H1 (cell line): ENCODE measurements at regions not wholly inside any gene's neighbourhood (a gene's known extent, or its start where the extent isn't known, plus 50 kb on each side); places are given as distances from the start of the nearest gene placed in this dataset.

Experiments used
- CTCF ChIA-PET: fragments of 300-600 bp; sonication (Branson Sonifier 250); formaldehyde crosslinking; loops from one replicate; lab custom pipeline; 2021; ENCODE audit not compliant: partially characterized antibody; lab: Charles Lee
- POLR2A ChIA-PET: fragments of 300-600 bp; sonication (Branson Sonifier 250); formaldehyde crosslinking; loops from one replicate; lab custom pipeline; 2021; ENCODE audit warnings: inconsistent platforms; ENCODE audit not compliant: partially characterized antibody; lab: Charles Lee
- DNase-seq, 2 experiments: peaks; one replicate each; pipeline versions ENCODE4 v3.0.0 to v3.0.0-alpha.2; 2010 to 2022; ENCODE audit warnings: low spot score in 2 of 2, low read depth in 1 of 2, mixed read lengths in 1 of 2
- FAIRE-seq: peaks from 2 replicates; lab custom pipeline; 2011; peaks lifted over from hg19 to GRCh38; lab: Jason Lieb, UNC
- H2AFZ ChIP-seq: 2 replicates; pipeline ENCODE4 v1.8.1; 2012; ENCODE audit warnings: low read length, inconsistent platforms
- H2AK5ac ChIP-seq: 2 replicates; pipeline ENCODE4 v1.6.1; 2013; ENCODE audit warnings: low read depth, low read length
- H2BK120ac ChIP-seq: replicated peaks from 2 replicates; pipeline ENCODE3; 2013; ENCODE audit warnings: low read depth, low read length, inconsistent platforms
- H2BK12ac ChIP-seq: 2 replicates; pipeline ENCODE4 v1.6.1; 2013; ENCODE audit warnings: low read depth, low read length
- H2BK15ac ChIP-seq: 2 replicates; pipeline ENCODE4 v1.6.1; 2013; ENCODE audit warnings: low read length
- H2BK20ac ChIP-seq: 2 replicates; pipeline ENCODE4 v1.6.1; 2013; ENCODE audit warnings: low read length
- H2BK5ac ChIP-seq: 2 replicates; pipeline ENCODE4 v1.6.1; 2013; ENCODE audit warnings: low read depth, low read length
- H3K14ac ChIP-seq: 2 replicates; pipeline ENCODE4 v1.6.1; 2013; ENCODE audit warnings: inconsistent platforms; ENCODE audit not compliant: insufficient read length
- H3K18ac ChIP-seq: 2 replicates; pipeline ENCODE4 v1.6.1; 2013; ENCODE audit warnings: low read length; ENCODE audit errors: extremely low read depth
- H3K23ac ChIP-seq: 2 replicates; pipeline ENCODE4 v1.6.1; 2013; ENCODE audit warnings: inconsistent platforms; ENCODE audit not compliant: insufficient read length
- H3K23me2 ChIP-seq: 2 replicates; pipeline ENCODE4 v1.6.1; 2013; ENCODE audit warnings: low read depth, low read length
- H3K27ac ChIP-seq: 2 replicates; pipeline ENCODE4 v1.6.1; 2011; ENCODE audit warnings: low read depth, low read length, inconsistent platforms
- H3K27me3 ChIP-seq, 4 experiments: replicated peaks in 1 of 4; 1 replicate in 1 of 4; 2 replicates in 3 of 4; pipeline versions ENCODE4 v1.6.1 to v1.8.1; 2011 to 2013; ENCODE audit warnings: low read length in 3 of 4, mild to moderate bottlenecking in 3 of 4, inconsistent platforms in 2 of 4, mixed read lengths in 2 of 4, moderate library complexity in 1 of 4; ENCODE audit not compliant: control insufficient read depth in 3 of 4, insufficient read depth in 3 of 4; ENCODE audit errors: extremely low read depth in 1 of 4
- H3K36me3 ChIP-seq, 4 experiments: 2 replicates each; pipeline versions ENCODE4 v1.6.1 to v1.8.1; 2011 to 2013; ENCODE audit warnings: mild to moderate bottlenecking in 4 of 4, low read length in 3 of 4, moderate library complexity in 2 of 4, control low read depth in 1 of 4, inconsistent platforms in 1 of 4; ENCODE audit not compliant: insufficient read depth in 4 of 4, control insufficient read depth in 2 of 4
- H3K4ac ChIP-seq: replicated peaks from 2 replicates; pipeline ENCODE3; 2013; ENCODE audit warnings: low read length, low read depth, mixed read lengths, inconsistent platforms; ENCODE audit not compliant: insufficient read length
- H3K4me1 ChIP-seq, 4 experiments: replicated peaks in 1 of 4; 1 replicate in 1 of 4; 2 replicates in 3 of 4; pipeline versions ENCODE4 v1.6.1 to v1.8.1; 2011 to 2013; ENCODE audit warnings: low read length in 3 of 4, inconsistent platforms in 2 of 4, mixed read lengths in 1 of 4; ENCODE audit not compliant: insufficient read depth in 4 of 4, control insufficient read depth in 3 of 4
- H3K4me2 ChIP-seq, 2 experiments: 2 replicates each; pipeline versions ENCODE4 v1.6.1 to v1.8.1; 2011 to 2013; ENCODE audit warnings: low read depth in 2 of 2, low read length in 2 of 2, control low read depth in 1 of 2, inconsistent platforms in 1 of 2, mild to moderate bottlenecking in 1 of 2; ENCODE audit not compliant: insufficient read depth in 1 of 2
- H3K4me3 ChIP-seq, 4 experiments: fragments of 200-600, 300-600 bp in 1 of 4; sonication (generic), shearing (Covaris generic), sonication (Bioruptor Twin) in 1 of 4; 2 replicates each; pipeline versions ENCODE4 v1.5.1 to v1.8.1; 2011 to 2016; ENCODE audit warnings: low read length in 4 of 4, low read depth in 3 of 4, control low read depth in 2 of 4, inconsistent platforms in 2 of 4, mild to moderate bottlenecking in 2 of 4, mixed read lengths in 1 of 4, moderate library complexity in 1 of 4; ENCODE audit not compliant: insufficient read depth in 2 of 4; ENCODE audit errors: extremely low read depth in 1 of 4
- H3K56ac ChIP-seq: replicated peaks from 2 replicates; pipeline ENCODE3; 2013; ENCODE audit warnings: low read depth, mild to moderate bottlenecking, mixed read lengths, low read length, inconsistent platforms; ENCODE audit not compliant: insufficient read length
- H3K79me1 ChIP-seq: 2 replicates; pipeline ENCODE4 v1.6.1; 2013; ENCODE audit warnings: low read depth, low read length, control low read depth
- H3K79me2 ChIP-seq, 2 experiments: 2 replicates each; pipeline versions ENCODE4 v1.6.1 to v1.8.1; 2012 to 2013; ENCODE audit warnings: low read length in 2 of 2, mild to moderate bottlenecking in 2 of 2, inconsistent platforms in 1 of 2; ENCODE audit not compliant: insufficient read depth in 2 of 2, control insufficient read depth in 1 of 2
- H3K9ac ChIP-seq, 4 experiments: replicated peaks in 1 of 4; 1 replicate in 1 of 4; 2 replicates in 3 of 4; pipeline versions ENCODE4 v1.6.1 to v1.8.1; 2011 to 2013; ENCODE audit warnings: low read depth in 3 of 4, low read length in 3 of 4, control low read depth in 2 of 4, mild to moderate bottlenecking in 2 of 4, moderate library complexity in 2 of 4, inconsistent platforms in 1 of 4; ENCODE audit errors: extremely low read depth in 1 of 4
- H3K9me3 ChIP-seq, 2 experiments: 2 replicates each; pipeline versions ENCODE4 v1.6.1 to v1.8.1; 2012 to 2013; ENCODE audit warnings: mild to moderate bottlenecking in 2 of 2, moderate library complexity in 2 of 2, control low read depth in 1 of 2, inconsistent platforms in 1 of 2, low read depth in 1 of 2, low read length in 1 of 2, mixed read lengths in 1 of 2; ENCODE audit not compliant: insufficient read depth in 2 of 2
- H4K20me1 ChIP-seq, 2 experiments: replicated peaks in 1 of 2; 2 replicates each; pipeline versions ENCODE3 to v1.8.1; 2011 to 2013; ENCODE audit warnings: inconsistent platforms in 2 of 2, low read length in 2 of 2, mild to moderate bottlenecking in 1 of 2; ENCODE audit not compliant: insufficient read depth in 2 of 2, control insufficient read depth in 1 of 2
- H4K5ac ChIP-seq: 2 replicates; pipeline ENCODE4 v1.6.1; 2013; ENCODE audit warnings: low read length, low read depth, mixed read lengths, inconsistent platforms; ENCODE audit not compliant: insufficient read length
- H4K8ac ChIP-seq: 2 replicates; pipeline ENCODE4 v1.8.0; 2013; ENCODE audit warnings: mild to moderate bottlenecking, moderate library complexity, low read length, inconsistent platforms; ENCODE audit not compliant: insufficient read depth; ENCODE audit errors: extremely low read depth
- H4K91ac ChIP-seq: replicated peaks from 2 replicates; pipeline ENCODE3; 2013; ENCODE audit warnings: low read length, mixed read lengths, inconsistent platforms; ENCODE audit not compliant: insufficient read length
- CHD2 ChIP-seq: IDR thresholded peaks from 2 replicates; pipeline ENCODE4 v1.6.1; 2012; ENCODE audit warnings: low read length, improper control_type of control experiment
- SP4 ChIP-seq: IDR thresholded peaks from 2 replicates; pipeline ENCODE4 v1.6.1; 2012; ENCODE audit warnings: low read length, inconsistent platforms
- TF ChIP-seq, protein P1 (sequence below): IDR thresholded peaks from 2 replicates; pipeline ENCODE4 v1.6.1; 2011; ENCODE audit warnings: low read length, improper control_type of control experiment

DNA sequence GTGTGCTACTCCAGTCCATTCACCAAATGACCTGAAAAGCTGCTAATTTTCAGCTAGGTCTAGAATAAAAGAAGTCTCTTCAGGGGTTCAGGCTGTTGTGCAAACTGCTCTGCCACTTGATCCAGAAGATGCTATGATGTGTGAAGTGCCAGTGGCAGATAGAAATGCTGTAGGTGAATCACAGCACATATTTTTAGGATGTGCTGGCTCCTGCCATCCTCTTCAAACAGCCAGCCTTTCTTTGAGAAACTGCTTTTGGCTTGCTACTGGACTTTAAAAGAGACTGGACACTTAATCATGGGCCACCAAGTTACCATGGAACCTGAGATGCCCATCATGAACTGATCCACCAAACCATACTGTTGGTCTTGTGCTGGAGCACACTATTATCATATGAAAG, 322.1 kb downstream of the EN1 start:
- POLR2A ChIA-PET, result no interaction called here
- H4K91ac ChIP-seq, result no peak overlapping the region
- TF ChIP-seq CHD2 (no peak), SP4 (no peak)
- TF ChIP-seq, protein P1, sequence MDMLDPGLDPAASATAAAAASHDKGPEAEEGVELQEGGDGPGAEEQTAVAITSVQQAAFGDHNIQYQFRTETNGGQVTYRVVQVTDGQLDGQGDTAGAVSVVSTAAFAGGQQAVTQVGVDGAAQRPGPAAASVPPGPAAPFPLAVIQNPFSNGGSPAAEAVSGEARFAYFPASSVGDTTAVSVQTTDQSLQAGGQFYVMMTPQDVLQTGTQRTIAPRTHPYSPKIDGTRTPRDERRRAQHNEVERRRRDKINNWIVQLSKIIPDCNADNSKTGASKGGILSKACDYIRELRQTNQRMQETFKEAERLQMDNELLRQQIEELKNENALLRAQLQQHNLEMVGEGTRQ, result no peak
- no peak overlapping the region for H3K56ac ChIP-seq
- H4K8ac ChIP-seq, result no peak overlapping the region
- no peaks in the 10 kb centered on the region for H4K20me1 ChIP-seq
- H2AK5ac ChIP-seq, result no peak overlapping the region
- no peak overlapping the region for H2BK12ac ChIP-seq
- DNase-seq (no peak), FAIRE-seq (no peak)
- CTCF ChIA-PET, result interaction anchor here (3.1 kb wide), 1 partner anchor 32 kb away, joined by 9 read pairs; no protein-coding TSS in a partner anchor
- no peak overlapping the region for H3K23ac ChIP-seq
- H3K4ac ChIP-seq, result no peak overlapping the region
- no peak overlapping the region for H3K27ac ChIP-seq
- H4K5ac ChIP-seq, result no peak overlapping the region
- no peaks in the 10 kb centered on the region for H3K79me1 ChIP-seq
- H3K27me3 ChIP-seq, result 0 out of 7 replicates have a peak, but pooled peaks cover 0 to 2% (median 0%) of the 10 kb centered on the region in 4 experiments
- H3K4me3 ChIP-seq, result no peak overlapping the region
- H3K79me2 ChIP-seq, result no peaks in the 10 kb centered on the region
- H3K9ac ChIP-seq, result no peak overlapping the region
- H3K4me2 ChIP-seq, result no peak overlapping the region
- no peak overlapping the region for H2BK20ac ChIP-seq
- no peak overlapping the region for H3K18ac ChIP-seq
- no peak overlapping the region for H3K14ac ChIP-seq
- H2BK5ac ChIP-seq, result no peak overlapping the region
- peaks cover 12 to 15% of the 10 kb centered on the region in 2 experiments for H3K9me3 ChIP-seq
- no peak overlapping the region for H2BK120ac ChIP-seq
- H3K23me2 ChIP-seq, result peaks cover 2% of the 10 kb centered on the region; the same call in 1 of the 2 replicates
- H3K4me1 ChIP-seq, result peaks cover 2 to 11% (median 6%) of the 10 kb centered on the region in 4 experiments; a peak in 5 of 7 replicates
- 0 out of 8 replicates have a peak, but pooled peaks cover 0 to 5% (median 0%) of the 10 kb centered on the region in 4 experiments for H3K36me3 ChIP-seq
- H2AFZ ChIP-seq, result no peak overlapping the region
- H2BK15ac ChIP-seq, result no peak overlapping the region
